ENCODE measurements at regions not wholly inside any gene's neighbourhood (a gene's known extent, or its start where the extent isn't known, plus 50 kb on each side); places are given as distances from the start of the nearest gene placed in this dataset.
A peak's percentile ranks its signal among the peaks of the same experiment; 100 is the strongest.

DNA sequence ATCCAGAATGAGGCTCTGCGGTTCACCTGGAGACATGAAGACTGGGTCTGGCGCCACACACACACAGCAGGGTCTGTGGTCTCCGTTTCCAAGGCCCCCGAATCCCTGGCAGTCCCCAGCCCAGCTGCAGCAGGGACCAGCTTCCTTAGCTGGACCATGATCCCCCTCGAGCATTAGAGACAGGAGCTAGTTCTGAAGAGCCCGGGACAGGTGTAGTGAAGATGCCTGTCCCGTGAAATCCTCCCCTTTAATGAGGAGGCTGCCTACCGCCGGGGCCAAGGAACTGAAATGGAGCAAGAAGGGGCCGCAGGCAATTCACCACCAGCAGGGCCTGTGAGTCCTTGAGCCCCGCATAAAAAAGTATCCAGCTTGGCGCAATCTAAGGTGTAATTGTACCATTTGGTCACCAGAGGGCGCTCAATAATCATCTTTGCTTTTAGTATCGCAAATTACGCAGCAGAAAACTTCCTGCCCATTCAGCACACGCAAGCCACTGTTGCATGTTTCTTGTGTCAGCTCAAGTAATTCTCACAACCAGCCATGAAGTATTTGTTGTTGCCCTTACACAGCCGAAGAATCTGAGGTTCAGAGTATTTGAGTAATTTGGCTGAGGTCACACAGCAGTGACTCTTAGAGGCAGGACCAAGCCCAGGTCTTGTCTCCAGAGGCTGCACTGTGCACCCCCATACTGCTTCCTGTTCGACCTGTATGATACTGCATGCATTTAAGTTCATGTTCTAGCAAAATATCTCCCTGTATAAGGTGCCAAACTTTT, 54.3 kb upstream of the PPP2R5C start:
- DNase-seq: peak; percentile 38 to 44

DNA sequence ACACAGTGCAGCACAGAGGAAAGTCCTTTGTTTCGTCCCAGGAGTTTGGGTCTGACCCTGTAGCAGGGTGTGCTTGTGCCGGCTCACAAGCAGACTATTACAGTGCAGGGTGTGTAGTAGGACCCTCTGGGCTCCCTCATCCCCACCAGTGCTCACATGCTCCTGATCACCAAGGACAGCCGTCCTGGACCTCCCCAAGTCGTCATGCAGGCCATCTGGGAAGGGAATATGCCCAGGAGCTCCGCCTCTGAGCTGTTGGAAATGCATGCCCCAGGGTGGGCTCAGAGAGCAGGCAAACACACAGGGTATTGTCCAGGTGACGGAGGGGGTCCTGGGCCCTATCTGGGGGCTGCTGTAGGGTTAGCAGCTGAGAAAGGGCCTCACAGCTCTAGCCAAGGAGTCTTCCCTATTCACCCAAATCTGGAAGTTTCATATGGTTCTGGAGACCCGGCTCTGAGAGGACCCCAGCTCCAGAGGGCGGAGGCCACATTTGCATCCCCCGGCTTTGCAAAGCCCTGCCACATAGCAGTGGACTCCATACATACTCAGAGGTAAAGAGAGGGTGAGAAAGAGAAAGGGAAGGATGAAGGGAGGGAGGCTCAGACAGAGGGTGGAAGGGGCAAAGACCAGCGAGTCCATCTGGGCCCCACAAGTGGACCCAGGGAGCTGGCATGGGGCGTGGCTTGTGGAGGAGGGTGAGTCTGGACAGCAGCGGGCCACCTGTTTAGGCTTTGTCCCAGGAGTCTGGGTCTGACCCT, 53.5 kb upstream of the PPP2R5C start:
- no peak for DNase-seq

DNA sequence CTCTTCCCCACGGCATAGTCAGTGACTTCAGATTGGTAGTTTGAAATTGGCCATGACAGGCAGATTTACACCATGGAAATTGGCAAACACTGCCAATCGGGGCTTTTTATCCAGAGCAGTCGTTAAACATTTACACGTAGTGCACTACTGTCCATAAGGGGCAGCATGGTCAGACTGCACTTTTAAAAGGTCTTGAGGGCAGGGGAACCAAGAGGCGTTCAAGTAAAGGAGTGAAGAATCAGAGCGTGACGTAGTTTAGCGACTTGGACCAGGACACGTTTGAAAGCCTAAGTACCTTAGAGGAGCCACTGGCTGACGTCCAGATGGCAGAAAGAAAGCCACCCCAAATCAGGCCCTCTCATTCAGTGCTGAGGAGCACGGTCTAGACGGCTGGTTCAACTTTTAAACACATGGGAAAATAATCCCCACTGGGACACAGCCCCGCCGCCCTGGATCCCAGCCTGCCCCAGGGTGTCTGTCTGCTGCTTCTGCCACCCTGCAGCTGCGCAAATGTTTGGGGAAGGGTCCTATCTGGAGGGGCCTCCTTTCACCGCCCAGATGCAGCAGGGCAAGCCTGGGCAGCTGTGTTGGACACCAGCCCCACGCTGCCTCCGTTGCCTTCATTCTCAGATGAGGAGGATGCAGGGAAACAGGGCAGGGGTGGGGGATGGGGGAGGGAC, 52.5 kb upstream of the PPP2R5C start:
- DNase-seq: no peak

DNA sequence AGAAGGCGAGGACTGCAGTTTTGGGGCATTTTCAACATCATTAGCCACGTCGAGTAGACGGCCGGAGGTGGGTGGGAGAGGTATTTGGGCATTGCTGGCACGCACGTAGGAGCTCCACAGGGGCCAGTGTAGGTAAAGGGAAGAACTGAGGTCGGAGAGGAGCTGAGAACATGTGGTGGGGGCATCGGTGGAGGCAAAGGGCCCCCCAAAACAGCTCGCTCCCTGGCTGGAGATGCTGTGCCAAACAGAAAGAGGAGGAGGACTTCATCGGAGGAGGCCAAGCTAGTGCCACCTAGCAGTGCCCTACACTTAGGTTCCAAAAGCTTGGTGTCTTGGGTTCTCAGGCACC, 52.0 kb upstream of the PPP2R5C start:
- no peak for DNase-seq

DNA sequence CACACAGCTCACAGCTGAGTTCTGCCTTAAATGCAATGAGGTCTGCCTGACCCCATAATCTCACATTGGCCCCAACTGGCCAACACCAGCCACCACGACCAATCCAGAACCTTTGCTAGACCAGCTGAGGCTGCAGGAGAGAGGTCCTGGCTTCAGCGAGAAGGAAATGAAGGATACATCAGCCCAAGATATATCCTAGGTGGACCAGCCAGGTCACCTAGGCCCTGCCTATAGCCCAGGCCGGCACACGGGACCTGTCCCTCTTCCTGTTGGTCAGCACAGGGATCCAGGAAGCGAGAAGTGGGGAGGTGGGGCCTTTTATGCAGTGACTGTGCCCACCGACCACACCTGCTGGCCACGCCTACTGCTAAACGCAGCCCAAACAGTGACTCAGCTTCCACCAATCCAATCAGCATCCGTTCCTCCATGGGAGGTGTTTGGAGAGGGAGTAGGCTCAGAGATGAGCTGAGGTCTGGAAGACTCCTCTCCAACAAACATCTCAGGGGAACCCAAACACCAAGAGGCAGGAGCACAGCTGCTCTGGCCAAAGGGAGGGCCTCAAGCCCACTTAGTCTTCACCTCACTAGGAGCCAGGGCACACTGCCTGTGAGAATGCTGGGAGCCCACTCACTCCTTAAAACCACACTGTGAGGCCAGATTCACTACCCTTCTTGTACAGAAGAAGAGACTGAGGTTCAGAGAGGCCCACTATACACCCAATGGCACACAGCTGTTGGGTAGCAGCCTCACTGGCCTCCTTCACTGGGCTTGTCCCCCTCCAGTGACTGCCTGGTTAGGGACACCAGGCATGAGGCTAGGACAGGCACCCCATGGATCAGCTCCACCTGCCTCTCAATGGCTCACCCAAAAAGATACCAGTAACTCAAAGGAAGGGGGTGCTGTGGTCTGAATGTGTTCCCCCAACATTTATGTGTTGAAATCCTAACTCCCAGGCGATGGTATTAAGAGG, 51.3 kb upstream of the PPP2R5C start:
- no peak for DNase-seq

DNA sequence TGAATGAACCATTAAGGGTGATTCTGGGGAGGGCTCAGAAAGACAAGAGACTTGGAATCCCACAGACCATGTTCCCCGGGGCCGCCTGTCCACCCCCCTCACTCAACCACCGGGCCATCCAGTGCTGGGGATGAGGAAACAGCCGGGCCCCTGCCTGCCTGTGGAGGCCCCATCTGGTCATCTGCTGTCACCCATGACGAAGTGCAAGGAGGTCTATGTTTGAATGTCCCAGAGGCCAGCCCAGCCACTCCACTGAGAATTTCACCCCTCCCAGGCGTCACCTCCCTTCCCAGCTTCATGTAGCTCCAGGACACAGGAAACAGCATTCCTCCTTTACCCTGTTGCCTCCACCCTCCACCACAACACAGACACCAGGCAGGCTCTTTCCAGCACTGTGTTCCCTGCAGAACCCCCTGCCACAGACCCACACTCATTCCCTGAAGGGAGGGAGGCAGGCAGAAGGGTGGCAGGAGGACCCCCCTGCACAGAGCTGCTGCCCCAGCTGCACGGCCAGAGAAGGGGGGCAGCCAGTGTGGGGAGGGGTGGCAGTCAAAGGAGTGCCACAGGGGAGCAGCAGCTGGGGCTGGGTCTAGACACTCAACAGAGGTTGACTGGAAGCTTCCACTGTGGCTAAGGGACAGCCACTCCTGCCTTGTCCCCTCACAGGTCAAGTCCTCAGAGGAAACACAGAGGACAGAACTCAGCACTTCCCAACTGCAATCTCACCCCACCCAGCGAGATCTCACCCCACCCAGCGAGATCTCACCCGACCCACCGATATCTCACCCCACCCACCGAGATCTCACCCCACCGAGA, 50.3 kb upstream of the PPP2R5C start:
- no peak for DNase-seq
